HG02610 (cell line): ENCODE measurements at regions not wholly inside any gene's neighbourhood (a gene's known extent, or its start where the extent isn't known, plus 50 kb on each side); places are given as distances from the start of the nearest gene placed in this dataset.

Experiments
- ATAC-seq: cut with Tn5 transposase; IDR thresholded peaks from one replicate; pipeline ENCODE4 v1.9.1; 2021; ENCODE audit warnings: mild to moderate bottlenecking, moderate library complexity; ENCODE audit not compliant: unreplicated experiment

GRCh38 chr1:87714278-87714677, 385.6 kb downstream of the LMO4 start:
- ATAC-seq = no peak

- ATAC-seq = no peak
Measured at GRCh38 chr1:87715052-87715451, 386.4 kb downstream of the LMO4 start.

GRCh38 chr1:87715471-87715870, 386.8 kb downstream of the LMO4 start:
- ATAC-seq = no peak

- no peak for ATAC-seq
Measured at GRCh38 chr1:87717157-87717670, 388.5 kb downstream of the LMO4 start.

GRCh38 chr1:87718241-87718950, 389.7 kb downstream of the LMO4 start:
- no peak for ATAC-seq

GRCh38 chr1:87719658-87720057, 391.0 kb downstream of the LMO4 start:
- no peak for ATAC-seq

- no peak for ATAC-seq
Measured at GRCh38 chr1:87720561-87720960, 391.9 kb downstream of the LMO4 start.

- no peak for ATAC-seq
Measured at GRCh38 chr1:87723193-87723592, 394.5 kb downstream of the LMO4 start.

GRCh38 chr1:87728169-87728568, 399.5 kb downstream of the LMO4 start:
- ATAC-seq = no peak

GRCh38 chr1:87730274-87731216, 401.9 kb downstream of the LMO4 start:
- no peak for ATAC-seq

- no peak for ATAC-seq
Measured at GRCh38 chr1:87733386-87733785, 404.7 kb downstream of the LMO4 start.

- ATAC-seq = no peak
Measured at GRCh38 chr1:87735750-87736149, 407.1 kb downstream of the LMO4 start.

- no peak for ATAC-seq
Measured at GRCh38 chr1:87739141-87739540, 410.5 kb downstream of the LMO4 start.

- no peak for ATAC-seq
Measured at GRCh38 chr1:87739704-87740103, 411.0 kb downstream of the LMO4 start.

GRCh38 chr1:87743256-87743655, 414.6 kb downstream of the LMO4 start:
- no peak for ATAC-seq

- ATAC-seq = no peak
Measured at GRCh38 chr1:87744056-87744455, 415.4 kb downstream of the LMO4 start.

GRCh38 chr1:87744763-87745162, 416.1 kb downstream of the LMO4 start:
- ATAC-seq = no peak

GRCh38 chr1:87753366-87753765, 424.7 kb downstream of the LMO4 start:
- ATAC-seq = no peak

- no peak for ATAC-seq
Measured at GRCh38 chr1:87754139-87754538, 425.5 kb downstream of the LMO4 start.

GRCh38 chr1:87757676-87758075, 429.0 kb downstream of the LMO4 start:
- no peak for ATAC-seq

- ATAC-seq = no peak
Measured at GRCh38 chr1:87759421-87760087, 430.9 kb downstream of the LMO4 start.
